ENCODE measurements at regions not wholly inside any gene's neighbourhood (a gene's known extent, or its start where the extent isn't known, plus 50 kb on each side); places are given as distances from the start of the nearest gene placed in this dataset.

- no peak for TF ChIP-seq CTCF (IDR thresholded peaks at IDR 0.05; ENCODE audit: low read depth, low read length)
- no peak for TF ChIP-seq EZH2phosphoT487 (IDR thresholded peaks at IDR 0.05; ENCODE audit: low read depth)
These were observed 618.8 kb upstream of the KLF4 start for GRCh38 chr9:108108280-108108851.
